ENCODE measurements at regions not wholly inside any gene's neighbourhood (a gene's known extent, or its start where the extent isn't known, plus 50 kb on each side); places are given as distances from the start of the nearest gene placed in this dataset.

DNA sequence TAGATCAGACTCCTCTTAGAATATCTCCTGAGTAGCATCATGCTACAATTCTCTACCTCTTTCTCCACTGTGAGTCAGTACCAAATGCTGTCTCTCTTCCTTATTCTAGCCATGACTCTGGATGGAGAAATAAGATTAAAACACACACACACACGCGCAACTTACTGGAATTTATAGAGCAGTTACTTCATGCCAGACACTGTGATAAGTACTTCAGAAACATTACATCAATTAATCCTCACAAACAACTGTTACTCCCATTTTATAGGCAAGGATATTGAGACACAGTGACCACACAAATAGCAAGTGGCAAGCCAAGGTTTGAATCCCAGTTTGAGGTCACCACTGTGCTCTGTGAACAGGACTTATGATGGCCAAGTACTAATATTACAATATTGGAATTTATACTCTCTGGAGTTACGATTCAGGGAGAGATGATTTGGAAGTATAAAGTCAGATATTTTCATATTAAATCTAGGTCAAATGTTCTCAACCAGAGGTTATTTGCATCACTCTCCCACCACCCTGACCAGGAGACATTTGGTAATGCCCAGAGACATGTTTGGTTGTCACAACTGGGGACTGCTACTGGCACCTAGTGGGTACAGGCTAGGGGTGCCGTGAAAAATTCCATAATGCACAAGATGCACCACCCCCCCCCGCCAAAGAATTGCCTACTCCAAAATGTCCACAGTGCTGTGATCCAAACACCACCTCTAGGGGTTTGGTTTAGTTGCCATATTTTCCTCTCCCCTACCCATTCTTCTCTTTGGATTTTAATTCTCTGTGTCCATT lies 221.6 kb downstream of the LTN1 start:
- TF ChIP-seq POLR2A (IDR thresholded peaks at IDR 0.05) (no peak), POLR2AphosphoS5 (IDR thresholded peaks at IDR 0.05) (peak; percentile 70)
- TF ChIP-seq, protein P1, sequence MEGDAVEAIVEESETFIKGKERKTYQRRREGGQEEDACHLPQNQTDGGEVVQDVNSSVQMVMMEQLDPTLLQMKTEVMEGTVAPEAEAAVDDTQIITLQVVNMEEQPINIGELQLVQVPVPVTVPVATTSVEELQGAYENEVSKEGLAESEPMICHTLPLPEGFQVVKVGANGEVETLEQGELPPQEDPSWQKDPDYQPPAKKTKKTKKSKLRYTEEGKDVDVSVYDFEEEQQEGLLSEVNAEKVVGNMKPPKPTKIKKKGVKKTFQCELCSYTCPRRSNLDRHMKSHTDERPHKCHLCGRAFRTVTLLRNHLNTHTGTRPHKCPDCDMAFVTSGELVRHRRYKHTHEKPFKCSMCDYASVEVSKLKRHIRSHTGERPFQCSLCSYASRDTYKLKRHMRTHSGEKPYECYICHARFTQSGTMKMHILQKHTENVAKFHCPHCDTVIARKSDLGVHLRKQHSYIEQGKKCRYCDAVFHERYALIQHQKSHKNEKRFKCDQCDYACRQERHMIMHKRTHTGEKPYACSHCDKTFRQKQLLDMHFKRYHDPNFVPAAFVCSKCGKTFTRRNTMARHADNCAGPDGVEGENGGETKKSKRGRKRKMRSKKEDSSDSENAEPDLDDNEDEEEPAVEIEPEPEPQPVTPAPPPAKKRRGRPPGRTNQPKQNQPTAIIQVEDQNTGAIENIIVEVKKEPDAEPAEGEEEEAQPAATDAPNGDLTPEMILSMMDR (IDR thresholded peaks at IDR 0.05): peak in 2 of 4 experiments; percentile 10 to 33
- ATAC-seq: peak; percentile 39
- Histone ChIP-seq H3K9me3 (no peaks in the 10 kb centered on the region), H3K4me3 (peak overlapping the region; percentile 36 to 37), H3K27me3 (no peaks in the 10 kb centered on the region), H3K4me1 (peaks cover 3 to 71% (median 13%) of the 10 kb centered on the region in 3 donors), H3K36me3 (no peaks in the 10 kb centered on the region), H3K27ac (peak overlapping the region; percentile 75 to 98 (median 86))
- 33 to 53% methylated on average over 1 to 5 of the region's 5 CpGs for WGBS, 2 donors (ENCODE audit: low coverage in 1 of 2)

DNA sequence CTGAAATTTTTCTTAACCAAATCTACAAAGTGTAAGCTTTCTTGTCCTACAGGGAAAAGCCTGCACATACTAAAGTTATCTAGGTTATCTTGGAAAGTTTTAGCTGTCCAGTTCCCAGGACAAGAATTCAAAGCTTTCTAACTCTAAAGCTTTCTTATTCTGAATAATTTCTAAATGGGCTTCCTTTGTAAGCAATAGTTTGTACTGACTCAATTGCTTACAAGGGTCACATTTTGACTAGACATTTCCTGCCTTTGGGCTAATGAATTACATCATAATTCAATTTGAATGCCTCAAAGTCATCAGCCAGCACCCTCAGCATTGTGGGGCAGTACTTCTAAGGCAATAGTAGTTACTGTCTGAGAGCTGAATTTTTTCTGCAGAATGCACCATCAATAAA lies 223.0 kb downstream of the LTN1 start:
- peaks cover 3 to 59% (median 13%) of the 10 kb centered on the region in 3 donors for H3K4me1 ChIP-seq
- H3K27me3 ChIP-seq: no peaks in the 10 kb centered on the region
- H3K36me3 ChIP-seq: no peaks in the 10 kb centered on the region
- no peak for ATAC-seq
- H3K9me3 ChIP-seq: no peaks in the 10 kb centered on the region
- H3K27ac ChIP-seq: peak overlapping the region; percentile 75 to 98 (median 86)
- peak overlapping the region in 1 of 2 donors; percentile 37 for H3K4me3 ChIP-seq
- no peak for TF ChIP-seq EP300 (IDR thresholded peaks at IDR 0.05)
- TF ChIP-seq POLR2AphosphoS5 (IDR thresholded peaks at IDR 0.05): no peak
- no peak for TF ChIP-seq POLR2A (IDR thresholded peaks at IDR 0.05)
- TF ChIP-seq, protein P1 (IDR thresholded peaks at IDR 0.05): no peak

DNA sequence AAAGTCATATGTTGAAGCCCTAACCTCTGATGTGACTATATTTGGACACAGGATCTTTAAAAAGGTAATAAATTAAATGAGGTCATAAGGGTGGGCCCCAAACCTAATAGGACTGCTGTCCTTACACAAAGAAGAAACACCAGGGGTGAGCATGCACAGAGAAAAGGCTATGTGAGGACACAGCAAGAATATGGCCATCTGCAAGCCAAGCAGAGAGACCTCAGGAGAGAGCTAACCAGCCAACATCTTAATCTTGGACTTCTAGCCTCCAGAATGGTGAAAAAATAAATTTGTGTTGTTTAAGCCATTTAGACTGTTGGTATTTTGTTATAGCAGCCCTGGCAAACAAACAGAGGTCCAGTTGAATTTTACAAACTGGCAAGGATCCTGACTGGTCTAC lies 223.9 kb downstream of the LTN1 start:
- ATAC-seq: no peak
- Histone ChIP-seq H3K9me3 (no peaks in the 10 kb centered on the region), H3K4me3 (peak overlapping the region in 1 of 2 donors; percentile 0), H3K4me1 (peaks cover 3 to 61% (median 20%) of the 10 kb centered on the region in 3 donors), H3K36me3 (no peaks in the 10 kb centered on the region), H3K27ac (peak overlapping the region in 3 of 4 donors; percentile 75 to 88 (median 84)), H3K27me3 (no peaks in the 10 kb centered on the region)
- TF ChIP-seq, protein P1 (IDR thresholded peaks at IDR 0.05): no peak
- no peak for TF ChIP-seq POLR2A (IDR thresholded peaks at IDR 0.05)
- no peak for TF ChIP-seq POLR2AphosphoS5 (IDR thresholded peaks at IDR 0.05)
- TF ChIP-seq EP300 (IDR thresholded peaks at IDR 0.05): no peak

DNA sequence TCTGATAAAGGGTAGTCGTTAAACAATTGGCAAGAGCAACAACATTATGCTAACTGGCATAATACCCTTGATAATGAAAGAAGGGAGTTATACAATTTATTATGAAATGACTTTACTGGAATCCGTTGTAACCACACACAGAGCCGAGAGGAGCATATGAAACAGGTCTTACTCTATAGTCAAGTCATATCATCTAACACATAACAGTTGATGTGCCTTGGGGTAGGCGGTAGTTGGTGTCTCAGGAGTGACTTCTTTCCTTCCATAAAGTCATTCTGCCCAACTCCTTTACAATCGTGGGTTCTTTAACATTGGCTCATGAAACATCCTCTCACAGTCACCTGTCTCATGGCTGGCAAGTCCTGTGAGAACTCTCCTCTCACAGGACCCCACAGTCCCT lies 225.2 kb downstream of the LTN1 start:
- Histone ChIP-seq H3K27me3 (no peaks in the 10 kb centered on the region), H3K4me1 (peaks cover 0 to 61% (median 18%) of the 10 kb centered on the region in 3 donors), H3K9me3 (no peaks in the 10 kb centered on the region), H3K4me3 (no peak overlapping the region), H3K36me3 (no peaks in the 10 kb centered on the region), H3K27ac (peak overlapping the region in 1 of 4 donors; percentile 88)
- WGBS, 2 donors (ENCODE audit: low coverage in 1 of 2): 73 to 91% methylated on average over 5 of the region's 5 CpGs
- TF ChIP-seq EP300 (IDR thresholded peaks at IDR 0.05): no peak
- no peak for ATAC-seq

DNA sequence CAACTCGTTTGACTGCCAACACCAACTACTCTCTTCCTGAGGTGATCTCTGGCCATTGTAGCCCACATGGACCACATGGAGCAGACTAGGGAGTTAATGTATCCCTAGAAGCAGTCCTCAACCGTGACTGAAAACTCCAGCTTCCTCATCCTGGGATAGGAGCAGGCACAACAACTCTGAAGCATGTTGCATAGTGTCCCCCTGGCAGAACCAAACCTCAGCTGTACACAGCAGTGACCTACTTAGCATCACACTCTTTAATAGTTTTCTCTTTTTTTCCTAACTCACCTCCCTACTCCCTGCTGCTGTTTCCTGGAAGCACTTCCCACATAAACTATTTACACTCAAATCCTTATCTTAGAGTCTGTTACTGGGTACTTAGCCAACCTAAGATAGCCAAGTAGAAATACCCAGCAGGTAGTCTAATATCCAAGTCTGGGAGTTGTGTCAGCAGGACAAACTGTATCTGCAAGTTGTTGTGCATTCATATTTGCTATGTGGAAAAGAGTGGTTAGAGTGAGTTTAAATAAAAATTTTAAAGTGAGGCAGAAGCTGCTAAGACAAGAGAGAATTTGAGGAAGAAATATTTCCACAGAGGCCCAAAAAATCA lies 228.8 kb downstream of the LTN1 start:
- Histone ChIP-seq H3K4me3 (no peak overlapping the region), H3K36me3 (no peaks in the 10 kb centered on the region), H3K4me1 (peaks cover 0 to 53% (median 15%) of the 10 kb centered on the region in 3 donors), H3K9me3 (no peaks in the 10 kb centered on the region), H3K27me3 (no peaks in the 10 kb centered on the region), H3K27ac (peak overlapping the region; percentile 69 to 89 (median 78))
- TF ChIP-seq EP300 (IDR thresholded peaks at IDR 0.05) (no peak), POLR2A (IDR thresholded peaks at IDR 0.05) (no peak), POLR2AphosphoS5 (IDR thresholded peaks at IDR 0.05) (no peak)
- TF ChIP-seq, protein P1 (IDR thresholded peaks at IDR 0.05): no peak
- WGBS, 2 donors (ENCODE audit: low coverage in 1 of 2): 30 to 42% methylated on average over 2 of the region's 2 CpGs
- no peak for ATAC-seq
